GM12865 (cell line): ENCODE measurements at regions not wholly inside any gene's neighbourhood (a gene's known extent, or its start where the extent isn't known, plus 50 kb on each side); places are given as distances from the start of the nearest gene placed in this dataset.

ENCODE experiments used
- DNase-seq: peaks from one replicate; pipeline ENCODE4 v3.0.0; 2010; ENCODE audit warnings: low read depth
- H3K4me3 ChIP-seq: 2 replicates; pipeline ENCODE4 v1.5.1; 2011; ENCODE audit warnings: mild to moderate bottlenecking, low read depth, low read length, control low read depth
- CTCF ChIP-seq: IDR thresholded peaks from 2 replicates; pipeline ENCODE4 v1.5.1; 2011; ENCODE audit warnings: low read length, control low read depth, low read depth, inconsistent platforms; ENCODE audit not compliant: insufficient read depth; ENCODE audit errors: missing control alignments

- no peak for TF ChIP-seq CTCF
- H3K4me3 ChIP-seq, result no peak overlapping the region
- no peak for DNase-seq
These were observed 263.1 kb upstream of the TNRC6C start for GRCh38 chr17:77695386-77695785.

- TF ChIP-seq CTCF, result no peak
- no peak overlapping the region for H3K4me3 ChIP-seq
These were observed 262.3 kb upstream of the TNRC6C start for GRCh38 chr17:77696151-77696720.

GRCh38 chr17:77696721-77697460 lies 261.6 kb upstream of the TNRC6C start:
- DNase-seq, result no peak
- H3K4me3 ChIP-seq, result no peak overlapping the region

More at GRCh38 chr17:77696151-77696720, 262.3 kb upstream of the TNRC6C start:
- no peak for DNase-seq

GRCh38 chr17:77697480-77698400 lies 260.8 kb upstream of the TNRC6C start:
- H3K4me3 ChIP-seq, result no peak overlapping the region
- DNase-seq, result no peak

More at GRCh38 chr17:77696721-77697460, 261.6 kb upstream of the TNRC6C start:
- TF ChIP-seq CTCF, result no peak

GRCh38 chr17:77698903-77699623 lies 259.4 kb upstream of the TNRC6C start:
- no peak overlapping the region for H3K4me3 ChIP-seq
- TF ChIP-seq CTCF, result no peak
- DNase-seq, result no peak

More at GRCh38 chr17:77697480-77698400, 260.8 kb upstream of the TNRC6C start:
- no peak for TF ChIP-seq CTCF

GRCh38 chr17:77700165-77700881 lies 258.2 kb upstream of the TNRC6C start:
- no peak for TF ChIP-seq CTCF
- no peak overlapping the region for H3K4me3 ChIP-seq
- DNase-seq, result no peak
